HG03139 (cell line): ENCODE measurements at regions not wholly inside any gene's neighbourhood (a gene's known extent, or its start where the extent isn't known, plus 50 kb on each side); places are given as distances from the start of the nearest gene placed in this dataset.

ENCODE experiments used
- ATAC-seq: cut with Tn5 transposase; IDR thresholded peaks from one replicate; pipeline ENCODE4 v1.9.1; 2021; ENCODE audit not compliant: unreplicated experiment

DNA sequence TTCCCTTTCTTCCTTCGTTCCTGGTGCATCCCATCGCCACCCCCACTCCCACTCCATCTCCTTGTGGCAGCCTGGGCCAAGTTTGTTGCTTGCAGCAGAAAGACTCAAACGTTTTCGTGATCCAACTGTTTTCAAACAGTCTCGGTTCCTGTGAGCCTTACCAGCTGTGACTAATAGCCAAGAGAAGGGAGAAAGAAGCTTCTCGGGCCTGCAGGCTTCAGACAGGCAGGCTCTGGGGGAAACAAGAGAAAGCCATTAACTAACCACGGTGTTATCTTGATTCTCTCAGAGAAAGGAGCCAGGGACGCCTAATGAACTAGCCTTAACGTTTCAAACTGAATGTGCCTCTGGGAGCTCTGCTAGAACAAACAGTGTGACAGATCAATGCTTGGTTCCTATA lies 742.0 kb downstream of the NR2F2 start:
- ATAC-seq, result no peak

DNA sequence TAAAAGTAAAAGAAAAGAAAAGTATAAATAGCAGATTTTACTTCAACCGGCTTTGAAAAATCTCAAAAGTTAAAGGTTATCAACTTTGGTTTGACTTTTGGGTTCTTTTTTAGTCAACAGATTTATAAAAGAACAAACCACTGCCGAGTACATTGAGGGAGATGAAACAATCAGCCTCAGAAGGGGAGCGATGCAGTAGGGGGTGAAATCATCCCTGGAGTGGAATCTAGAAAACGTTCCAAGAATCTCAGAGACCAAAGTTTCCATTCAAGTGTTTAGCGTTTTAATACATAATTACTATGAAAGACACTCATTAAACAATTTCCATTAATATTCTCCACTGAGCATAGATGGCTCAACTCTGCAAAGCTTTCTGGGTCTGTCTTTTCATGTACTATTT lies 745.5 kb downstream of the NR2F2 start:
- no peak for ATAC-seq

DNA sequence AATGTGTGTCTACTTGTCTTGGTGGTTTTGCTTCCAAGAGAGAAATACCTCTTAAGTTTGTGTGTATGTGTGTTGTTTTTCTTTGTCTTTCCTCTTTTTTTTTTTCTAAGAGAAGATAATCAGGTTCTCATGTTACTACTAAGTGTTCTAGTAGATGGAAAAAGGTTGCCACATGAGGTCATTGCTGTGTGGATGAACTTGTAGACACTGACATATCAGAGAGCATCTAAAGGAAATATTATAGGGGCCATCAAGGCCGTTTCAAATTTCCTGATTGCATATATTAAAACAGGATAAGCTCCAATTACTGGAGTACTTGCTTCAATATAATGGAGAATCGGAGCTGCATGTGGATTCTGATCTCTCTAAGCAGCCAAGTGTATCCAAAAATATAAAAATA lies 747.5 kb downstream of the NR2F2 start:
- no peak for ATAC-seq

DNA sequence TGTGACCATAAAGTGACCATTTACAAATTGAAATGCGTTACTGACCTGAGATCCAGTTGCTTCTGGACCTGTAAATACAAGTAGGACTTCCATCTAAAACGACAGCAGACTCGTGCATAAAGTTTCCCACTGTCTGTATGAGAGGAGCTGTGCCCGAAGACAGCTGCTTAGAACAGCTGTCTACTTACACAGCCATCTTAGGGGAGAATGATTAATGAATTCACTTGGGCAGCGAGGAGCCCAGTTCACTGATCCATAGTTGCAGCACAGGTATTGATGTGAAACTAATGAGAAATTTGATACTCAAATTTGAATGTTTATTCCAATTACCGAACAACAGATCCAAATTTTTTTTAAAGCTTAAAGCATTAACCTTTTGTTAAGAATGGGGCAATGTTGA lies 748.1 kb downstream of the NR2F2 start:
- ATAC-seq, result no peak

DNA sequence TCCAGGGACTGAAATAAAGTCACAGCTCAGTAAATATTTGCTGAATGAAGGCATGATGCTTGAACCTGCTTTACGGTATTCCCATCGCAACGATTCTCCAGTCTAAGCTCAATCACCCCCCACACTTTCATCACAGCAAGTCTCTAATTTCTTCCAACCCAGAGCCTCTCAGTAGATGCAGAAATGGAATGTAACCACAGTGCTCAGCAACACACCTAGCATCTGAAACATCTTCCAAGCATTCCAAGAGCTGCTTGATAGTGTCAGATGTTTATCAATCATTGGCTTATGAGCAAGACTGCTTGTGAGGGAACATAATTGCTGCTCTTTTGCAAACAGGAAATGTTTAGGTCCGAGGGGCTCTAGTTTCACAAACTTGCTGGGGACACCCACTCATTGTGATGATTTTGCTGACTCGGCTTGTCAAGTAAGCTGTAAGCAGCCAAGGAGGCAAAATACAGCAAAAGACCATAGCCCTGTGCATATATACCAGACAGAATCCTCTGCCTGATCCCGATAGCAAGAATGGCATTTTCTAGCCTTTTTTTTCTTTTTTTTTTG lies 751.2 kb downstream of the NR2F2 start:
- ATAC-seq, result no peak

DNA sequence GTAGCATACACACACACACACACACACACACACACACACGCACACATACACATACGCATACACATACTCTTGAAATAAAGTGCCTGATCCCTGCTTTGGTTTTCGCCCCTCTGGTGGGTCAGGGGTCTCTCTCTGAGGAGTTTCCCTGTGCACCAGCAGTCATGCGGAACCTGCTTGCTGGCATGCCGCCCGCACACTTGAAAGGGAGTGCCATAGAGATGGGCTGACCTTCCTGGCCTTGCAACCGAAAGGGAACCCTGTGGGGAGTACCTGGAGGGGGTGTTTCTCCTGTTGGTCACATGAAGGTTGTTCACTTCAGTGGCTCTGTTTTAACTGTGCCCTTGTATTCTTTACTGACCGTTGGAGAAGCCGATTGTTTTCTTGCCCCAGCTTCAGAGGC lies 752.3 kb downstream of the NR2F2 start:
- ATAC-seq, result no peak

DNA sequence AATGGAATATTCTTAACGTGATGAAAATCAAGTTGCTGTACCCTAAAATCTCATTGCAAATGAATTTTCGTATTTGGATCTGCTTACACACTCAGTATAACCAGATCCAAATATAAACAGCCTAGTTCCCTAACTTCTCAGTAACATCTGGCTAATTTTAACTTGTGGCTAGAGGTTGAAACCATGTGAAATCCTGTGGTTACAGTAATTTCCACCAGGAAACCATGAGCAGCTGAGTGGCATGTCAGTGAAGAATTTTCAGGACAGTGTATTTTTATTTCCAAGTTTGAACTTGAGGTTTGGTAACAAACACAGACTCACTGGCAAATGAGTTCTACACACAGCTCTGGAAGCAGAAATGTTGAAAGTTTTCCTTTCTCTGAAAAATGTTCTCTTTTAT lies 754.1 kb downstream of the NR2F2 start:
- no peak for ATAC-seq

DNA sequence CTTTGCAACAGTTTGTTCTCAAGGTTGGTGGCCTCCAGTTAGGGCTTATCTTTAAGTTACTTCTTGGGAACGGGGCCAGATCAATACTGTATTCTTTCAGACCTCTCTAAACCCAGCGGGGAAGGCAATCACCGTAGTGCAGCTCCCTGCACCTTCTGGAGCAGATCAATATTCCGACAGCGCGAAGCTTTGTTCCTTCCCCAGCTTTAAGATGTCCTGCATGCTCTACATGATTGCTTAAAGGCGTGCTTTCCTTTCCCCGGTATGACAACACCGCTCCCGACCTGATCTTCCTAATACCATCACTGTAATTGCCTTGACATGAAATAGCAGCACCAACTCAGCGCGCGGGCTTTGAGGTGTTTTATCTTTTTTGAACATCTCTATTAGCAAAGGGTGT lies 755.2 kb downstream of the NR2F2 start:
- no peak for ATAC-seq

DNA sequence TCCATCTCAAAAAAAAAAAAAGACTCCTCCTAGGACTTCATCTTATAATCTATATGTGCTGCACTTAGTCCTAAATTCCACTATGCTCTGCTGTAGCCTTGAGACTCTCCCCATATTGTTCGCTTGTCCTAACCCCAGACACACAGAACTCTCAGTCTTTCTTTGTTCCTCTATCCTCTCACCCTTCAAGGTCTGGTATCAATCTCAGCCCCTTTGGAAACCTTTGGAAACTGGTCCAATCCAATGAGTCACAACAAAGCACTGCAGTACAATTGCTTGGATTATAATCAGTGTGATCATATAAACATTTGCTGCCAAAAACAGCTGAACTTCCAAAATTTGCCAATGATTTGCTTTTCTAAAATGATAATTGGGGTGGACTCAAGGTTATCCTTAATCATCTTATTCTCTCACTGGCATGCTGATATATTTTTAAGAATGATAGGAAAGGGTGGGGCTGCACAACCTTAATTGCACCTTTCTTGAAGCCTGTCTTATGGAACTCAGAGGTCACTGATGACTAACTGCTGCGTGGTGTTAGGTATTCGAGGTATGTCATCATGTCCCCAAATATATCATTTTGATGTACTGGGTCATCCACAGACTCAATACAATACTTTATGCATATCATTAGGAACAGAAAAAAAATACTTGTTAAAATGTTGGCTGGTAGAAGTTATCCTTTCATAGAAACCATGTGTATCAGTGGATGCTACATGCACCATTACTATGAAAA lies 756.7 kb downstream of the NR2F2 start:
- no peak for ATAC-seq

DNA sequence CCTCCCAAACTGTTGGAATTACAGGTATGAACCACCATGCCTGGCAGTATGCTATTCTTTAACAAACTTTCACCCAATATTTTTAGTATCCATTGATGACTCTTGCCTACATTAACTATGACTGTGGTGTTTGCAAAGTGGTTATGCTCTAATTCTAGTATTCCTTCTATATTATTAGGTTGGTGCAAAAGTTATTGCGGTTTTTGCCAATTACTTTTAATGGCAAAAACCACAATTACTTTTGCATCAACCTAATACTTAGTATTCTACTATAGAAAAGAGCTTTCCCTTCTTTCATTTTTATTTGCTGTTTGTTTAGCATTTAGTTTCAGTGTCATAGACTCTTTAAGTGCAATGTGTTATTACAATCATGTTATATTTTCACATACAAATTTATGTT lies 760.6 kb downstream of the NR2F2 start:
- ATAC-seq, result no peak

DNA sequence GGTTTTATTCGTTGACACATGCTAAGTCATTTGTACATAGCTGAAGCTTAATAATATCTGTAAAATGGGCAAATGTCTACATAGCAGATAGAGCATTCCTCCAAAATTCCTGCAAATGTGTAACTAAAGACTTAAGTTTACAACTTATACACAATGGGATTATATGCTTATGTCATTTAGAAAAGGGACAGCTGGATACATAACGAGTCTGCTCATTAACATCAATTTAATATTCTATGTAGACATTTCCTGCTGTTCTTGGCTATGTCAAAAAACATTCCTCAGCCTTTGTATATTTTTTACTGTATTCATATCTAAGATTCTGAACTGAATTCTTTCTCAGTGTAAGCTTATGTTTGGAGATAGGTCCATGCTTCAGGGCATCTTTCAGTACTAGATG lies 762.2 kb downstream of the NR2F2 start:
- ATAC-seq, result no peak

DNA sequence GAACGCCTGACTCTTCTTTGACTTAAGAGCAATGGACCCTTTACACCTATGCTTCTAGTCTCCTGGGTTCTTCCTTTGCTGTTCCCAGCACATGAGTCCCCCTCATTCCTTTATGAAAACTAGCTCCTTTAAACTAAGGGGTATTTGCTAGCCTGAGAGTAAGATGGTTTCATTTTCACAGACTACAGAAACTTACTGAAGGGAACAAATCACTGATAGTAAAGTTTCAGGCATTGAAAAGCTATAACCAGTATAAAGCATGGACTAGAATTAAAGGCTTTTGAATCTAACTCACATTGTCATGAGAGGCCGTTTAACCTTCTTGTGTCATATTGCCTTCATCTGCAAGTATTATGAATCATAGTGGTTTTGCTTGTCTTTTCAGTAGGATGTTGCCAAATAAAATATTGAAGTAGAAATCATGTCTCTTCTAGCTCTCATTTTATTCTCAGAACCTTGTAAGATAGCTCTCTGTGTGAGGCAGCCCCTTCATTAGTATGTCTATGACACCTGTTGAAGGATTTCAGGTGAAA lies 765.9 kb downstream of the NR2F2 start:
- no peak for ATAC-seq

DNA sequence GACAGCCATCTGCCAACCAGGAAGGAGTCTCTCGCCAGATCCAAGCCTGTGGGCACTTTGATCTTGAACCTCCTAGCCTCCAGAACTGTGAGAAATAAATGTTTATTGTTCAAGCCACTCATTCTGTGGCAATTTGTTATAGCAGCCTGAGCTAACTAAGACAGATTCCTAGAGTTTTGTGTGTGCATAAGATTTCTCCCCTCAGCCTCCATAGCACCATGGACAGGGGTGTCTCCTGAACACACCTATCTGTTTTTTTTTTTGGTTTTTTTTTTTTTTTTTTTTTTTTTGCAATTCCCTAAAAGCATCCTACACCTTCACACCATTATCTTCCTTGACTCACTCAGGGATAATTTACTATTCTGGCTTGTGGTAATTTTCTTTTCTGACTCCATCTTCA lies 768.5 kb downstream of the NR2F2 start:
- no peak for ATAC-seq

DNA sequence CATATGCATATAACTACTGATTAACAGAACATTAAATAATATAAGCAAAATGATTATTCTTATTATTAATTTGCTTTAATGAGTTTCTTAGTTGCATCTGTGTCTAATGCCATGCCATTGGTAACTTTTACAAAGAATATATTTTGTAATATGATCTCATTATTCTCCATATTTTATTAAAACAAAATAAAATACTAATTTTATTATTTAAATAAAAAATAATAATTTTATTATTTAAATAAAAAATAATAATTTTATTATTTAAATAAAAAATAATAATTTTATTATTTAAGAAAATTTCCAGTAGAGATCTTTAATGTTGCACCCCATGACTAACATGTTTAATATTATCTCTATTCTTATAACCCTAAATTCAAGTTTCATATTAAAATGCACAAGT lies 771.1 kb downstream of the NR2F2 start:
- ATAC-seq, result no peak

DNA sequence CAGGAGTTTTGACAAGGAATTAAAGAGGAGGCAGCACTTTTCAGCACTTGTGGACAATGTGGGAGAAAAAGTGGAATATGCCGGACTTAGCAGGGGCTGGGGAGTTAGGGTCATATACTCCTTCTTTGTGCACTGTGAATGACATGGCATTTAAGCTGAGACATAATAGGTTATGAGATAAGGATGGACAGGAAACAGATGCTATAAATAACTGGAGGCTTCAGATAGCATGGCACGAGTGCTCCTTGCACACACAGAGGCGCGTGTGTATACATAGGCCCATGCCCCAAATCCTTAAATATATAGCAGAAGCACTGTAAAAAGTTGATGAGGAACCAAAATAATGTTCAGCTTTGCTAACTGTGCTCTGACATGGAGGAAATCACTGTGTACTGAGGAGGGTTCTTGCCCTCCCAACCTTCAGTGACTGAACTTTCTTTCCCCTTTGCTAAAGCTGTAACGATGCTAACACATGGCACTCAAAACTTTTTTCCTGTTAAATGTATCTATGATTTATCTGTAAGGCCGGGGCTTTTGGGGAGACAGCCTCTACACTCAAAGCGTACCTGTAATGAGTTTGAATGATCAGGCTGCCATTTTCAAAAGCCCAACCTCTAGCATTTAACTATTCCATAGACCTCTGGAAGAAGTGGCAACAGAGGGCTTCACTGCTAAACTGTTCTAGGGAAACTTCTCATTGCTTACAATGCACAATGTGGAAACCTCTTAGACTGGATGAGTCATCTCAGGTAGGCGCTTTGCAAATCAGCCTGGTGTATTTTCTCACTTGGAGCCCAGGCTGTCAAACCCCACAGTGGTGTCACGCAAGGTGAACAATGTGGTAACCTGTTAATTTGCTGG lies 784.6 kb downstream of the NR2F2 start:
- ATAC-seq, result no peak

DNA sequence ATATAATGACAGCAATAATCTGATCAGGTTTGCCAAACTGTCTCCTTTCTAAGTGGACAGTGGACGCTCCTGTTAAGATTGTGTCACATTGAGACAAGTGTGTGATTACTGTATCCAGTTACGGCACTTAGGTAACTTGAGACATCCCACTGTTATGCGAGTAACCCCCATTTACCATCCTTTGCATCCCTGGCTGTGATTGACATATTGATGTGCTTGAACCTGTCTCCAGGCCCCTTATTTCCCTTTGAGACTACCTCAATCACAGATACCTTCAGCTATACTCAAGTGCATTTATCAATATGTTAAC lies 785.2 kb downstream of the NR2F2 start:
- no peak for ATAC-seq

DNA sequence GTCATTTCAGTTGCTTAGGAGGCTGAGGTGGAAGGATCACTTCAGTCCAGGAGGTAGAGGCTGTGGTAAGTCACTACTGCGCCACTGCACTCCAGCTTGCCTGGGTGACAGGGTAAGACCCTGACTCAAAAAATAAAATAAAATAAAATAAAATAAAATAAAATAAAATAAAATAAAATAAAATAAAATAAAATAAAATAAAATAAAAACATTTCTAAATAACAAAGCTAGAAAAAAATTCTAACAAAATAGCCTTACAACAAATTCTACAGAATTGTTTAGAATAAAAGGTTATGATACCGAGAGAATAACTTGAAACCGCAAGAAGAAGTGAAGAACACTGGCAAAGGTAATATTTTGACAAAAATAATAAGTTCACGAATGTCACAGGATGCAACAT lies 794.3 kb downstream of the NR2F2 start:
- ATAC-seq, result no peak

DNA sequence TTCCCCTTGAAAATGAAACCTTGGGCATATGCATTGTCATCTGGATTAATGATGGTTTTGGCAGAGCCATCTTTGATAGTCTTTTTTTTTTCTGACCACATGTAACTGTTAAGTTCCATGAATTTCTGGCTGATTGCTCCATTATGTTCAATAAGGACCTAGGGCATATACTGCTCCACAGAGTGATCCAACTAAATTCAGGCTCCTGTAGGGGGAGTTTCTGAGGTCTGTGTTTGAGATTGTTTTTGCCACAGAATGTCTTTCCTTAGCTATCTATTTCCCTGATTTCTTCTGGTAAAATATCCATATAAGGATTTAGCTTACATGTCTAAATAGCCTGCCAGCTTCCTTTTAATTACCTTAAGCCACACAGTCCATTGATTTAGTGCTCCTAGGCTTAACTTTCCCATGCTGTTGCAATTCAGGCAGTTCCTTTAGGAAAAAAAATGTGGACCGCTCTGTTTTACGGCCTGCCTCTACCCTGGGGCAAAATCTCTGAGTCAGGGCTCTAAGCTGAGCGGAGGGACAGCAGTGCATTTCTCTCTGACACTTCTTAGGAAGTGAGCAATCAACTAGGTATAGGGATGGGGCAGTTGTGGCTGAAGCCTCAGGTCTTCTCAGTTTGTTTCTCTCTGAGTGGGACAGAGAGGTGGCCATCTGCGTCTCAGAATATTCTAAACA lies 796.2 kb downstream of the NR2F2 start:
- no peak for ATAC-seq

DNA sequence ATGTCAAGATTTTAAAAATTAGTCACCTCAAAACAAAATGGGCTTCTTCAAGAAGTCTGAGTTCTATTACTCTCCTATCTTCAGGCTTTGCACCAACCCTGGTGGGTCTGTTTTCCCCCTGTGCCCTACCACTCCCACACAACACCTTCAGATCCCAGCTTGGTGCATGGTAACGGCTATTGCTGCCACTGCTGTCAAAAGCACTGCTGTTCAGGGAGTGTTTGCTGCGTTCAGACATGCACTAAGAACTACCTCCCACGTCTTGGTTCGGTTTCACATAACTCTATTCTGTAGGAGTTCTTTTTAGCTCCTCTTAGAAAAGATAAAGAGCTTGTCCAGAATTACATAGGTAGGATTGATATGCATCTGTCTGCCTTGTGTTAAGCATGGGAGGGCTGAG lies 799.2 kb downstream of the NR2F2 start:
- ATAC-seq, result no peak

DNA sequence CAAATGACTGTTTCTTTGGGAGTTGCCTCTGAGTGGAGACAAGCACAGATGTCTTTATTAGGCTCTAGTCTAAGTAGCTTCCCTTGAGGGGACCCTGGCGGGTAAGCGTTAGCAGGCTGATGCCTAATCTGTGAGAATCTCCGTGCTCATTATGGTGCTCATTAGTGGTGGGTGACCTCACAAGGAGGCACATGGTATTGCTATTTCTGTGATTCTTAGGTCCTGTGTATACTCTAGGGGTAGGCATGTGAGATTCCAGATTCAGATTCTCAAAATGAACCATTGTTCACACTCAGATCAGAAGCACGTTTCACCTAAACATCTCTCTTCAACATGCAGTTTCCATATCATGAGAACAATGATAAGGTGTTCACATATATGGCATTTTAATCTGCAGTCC lies 809.7 kb downstream of the NR2F2 start:
- no peak for ATAC-seq

DNA sequence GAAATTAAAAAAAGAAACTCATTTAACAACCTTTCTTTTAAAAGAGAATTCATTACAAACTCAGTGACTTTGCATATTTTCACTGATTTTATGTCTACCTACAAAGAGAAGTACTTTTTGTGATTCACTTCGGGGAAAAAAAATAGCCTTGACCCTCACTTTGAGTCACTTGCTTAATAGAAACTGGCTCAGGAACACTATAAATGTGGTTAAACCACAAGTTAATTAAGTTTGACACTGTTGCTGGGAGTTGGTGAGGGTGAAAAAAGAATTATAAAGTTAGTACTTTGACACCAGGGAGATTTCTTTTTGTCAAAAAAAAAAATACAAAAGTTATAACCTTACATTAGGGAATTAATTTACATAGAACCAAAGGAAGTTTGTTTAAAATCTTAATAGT lies 810.9 kb downstream of the NR2F2 start:
- no peak for ATAC-seq

DNA sequence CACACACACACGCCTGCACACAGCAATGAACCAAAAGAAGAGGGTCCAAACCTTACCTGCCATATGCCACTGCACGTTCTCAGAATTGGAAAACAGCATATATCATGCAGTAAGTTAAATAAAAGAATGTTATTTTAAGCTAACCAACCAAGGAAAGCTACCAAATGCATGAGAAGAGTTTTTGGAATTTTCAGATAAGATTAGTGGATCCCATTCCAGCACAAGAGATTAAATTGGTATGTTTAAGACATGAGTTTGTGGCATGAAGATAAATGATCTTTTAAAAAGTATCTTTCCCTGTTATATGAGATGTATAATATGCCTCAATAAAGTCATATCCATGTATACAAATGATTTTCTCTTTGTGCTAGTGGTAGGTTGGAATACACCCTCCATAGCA lies 811.4 kb downstream of the NR2F2 start:
- no peak for ATAC-seq
